Smooth muscle cell (in vitro differentiated cells): ENCODE measurements at regions not wholly inside any gene's neighbourhood (a gene's known extent, or its start where the extent isn't known, plus 50 kb on each side); places are given as distances from the start of the nearest gene placed in this dataset.

Experiments used
- DNase-seq: peaks from one replicate; lab custom pipeline; 2025; ENCODE audit not compliant: unreplicated experiment; lab: John Stamatoyannopoulos, UW
- H2AFZ ChIP-seq: fragments of 200-600 bp; sonication (generic); 2 replicates; pipeline ENCODE4 v1.6.0; 2016; ENCODE audit warnings: antibody characterized with exemption, low read depth, mild to moderate bottlenecking
- H3F3A ChIP-seq: fragments of 200-600 bp; sonication (generic); 2 replicates; pipeline ENCODE4 v1.6.0; 2017; ENCODE audit warnings: antibody characterized with exemption, low read depth
- H3K27ac ChIP-seq: fragments of 200-600 bp; sonication (generic); 2 replicates; pipeline ENCODE4 v1.5.1; 2016; ENCODE audit warnings: low read depth, mild to moderate bottlenecking
- H3K27me3 ChIP-seq: fragments of 200-600 bp; sonication (generic); 2 replicates; pipeline ENCODE4 v1.6.1; 2016; ENCODE audit warnings: low read depth, mild to moderate bottlenecking
- H3K36me3 ChIP-seq: fragments of 200-600 bp; sonication (generic); 2 replicates; pipeline ENCODE4 v1.5.1; 2016; ENCODE audit warnings: low read depth
- H3K4me1 ChIP-seq: fragments of 200-600 bp; sonication (generic); 2 replicates; pipeline ENCODE4 v1.5.1; 2016; ENCODE audit warnings: low read depth
- H3K4me2 ChIP-seq: fragments of 200-600 bp; sonication (generic); 2 replicates; pipeline ENCODE4 v1.6.0; 2016; ENCODE audit warnings: mild to moderate bottlenecking
- H3K4me3 ChIP-seq: fragments of 200-600 bp; sonication (generic); 2 replicates; pipeline ENCODE4 v1.5.1; 2016; ENCODE audit warnings: mild to moderate bottlenecking
- H3K79me2 ChIP-seq: fragments of 200-600 bp; sonication (generic); 2 replicates; pipeline ENCODE4 v1.6.0; 2016; ENCODE audit warnings: low read depth, mild to moderate bottlenecking
- H3K9ac ChIP-seq: fragments of 200-600 bp; sonication (generic); 2 replicates; pipeline ENCODE4 v1.6.0; 2016; ENCODE audit warnings: low read depth
- H3K9me3 ChIP-seq: fragments of 200-600 bp; sonication (generic); replicated peaks from 2 replicates; pipeline ENCODE4 v1.5.1; 2016; ENCODE audit warnings: low read depth
- H4K20me1 ChIP-seq: fragments of 200-600 bp; sonication (generic); 2 replicates; pipeline ENCODE4 v1.6.0; 2016; ENCODE audit warnings: low read depth
- WGBS: methylation state at CpG from one replicate; pipeline ENCODE4 v1.1.7; 2016; ENCODE audit warnings: low lambda C conversion rate; 5-methylcytosine and 5-hydroxymethylcytosine counted together
- TF ChIP-seq, protein P1 (sequence below): fragments of 200-600 bp; sonication (generic); IDR thresholded peaks from 2 replicates; pipeline ENCODE4 v1.5.1; 2017; ENCODE audit warnings: borderline replicate concordance, mild to moderate bottlenecking, antibody characterized with exemption; ENCODE audit not compliant: insufficient read depth, poor library complexity, severe bottlenecking

DNA sequence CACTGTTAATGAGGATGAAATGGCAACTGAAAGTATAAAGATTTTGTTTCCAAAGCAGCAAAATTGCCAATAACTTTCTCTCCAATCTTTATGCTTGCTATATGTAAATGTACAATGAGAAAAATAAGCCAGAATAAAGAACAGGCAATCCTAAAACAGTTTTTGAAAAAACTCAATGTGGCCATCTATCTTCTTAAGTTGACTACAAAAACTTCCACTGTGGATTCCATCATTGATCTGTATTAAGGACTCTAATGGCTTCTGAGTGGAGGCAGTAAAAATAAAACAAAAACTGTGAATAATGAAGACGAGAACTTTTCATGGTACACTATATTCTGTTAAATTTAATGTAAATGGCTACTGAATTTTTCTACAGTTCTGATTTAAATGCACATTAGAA is 382.9 kb downstream of the TMEM232 start:
- no peak for DNase-seq
- Histone ChIP-seq H3K9me3 (no peaks in the 10 kb centered on the region), H3K4me2 (no peak overlapping the region), H4K20me1 (no peaks in the 10 kb centered on the region), H3K4me1 (no peaks in the 10 kb centered on the region), H3K36me3 (no peaks in the 10 kb centered on the region), H3F3A (no peaks in the 10 kb centered on the region), H3K27ac (no peak overlapping the region), H2AFZ (no peak overlapping the region), H3K27me3 (no peaks in the 10 kb centered on the region), H3K79me2 (no peaks in the 10 kb centered on the region), H3K4me3 (no peak overlapping the region), H3K9ac (no peak overlapping the region)
- TF ChIP-seq, protein P1, sequence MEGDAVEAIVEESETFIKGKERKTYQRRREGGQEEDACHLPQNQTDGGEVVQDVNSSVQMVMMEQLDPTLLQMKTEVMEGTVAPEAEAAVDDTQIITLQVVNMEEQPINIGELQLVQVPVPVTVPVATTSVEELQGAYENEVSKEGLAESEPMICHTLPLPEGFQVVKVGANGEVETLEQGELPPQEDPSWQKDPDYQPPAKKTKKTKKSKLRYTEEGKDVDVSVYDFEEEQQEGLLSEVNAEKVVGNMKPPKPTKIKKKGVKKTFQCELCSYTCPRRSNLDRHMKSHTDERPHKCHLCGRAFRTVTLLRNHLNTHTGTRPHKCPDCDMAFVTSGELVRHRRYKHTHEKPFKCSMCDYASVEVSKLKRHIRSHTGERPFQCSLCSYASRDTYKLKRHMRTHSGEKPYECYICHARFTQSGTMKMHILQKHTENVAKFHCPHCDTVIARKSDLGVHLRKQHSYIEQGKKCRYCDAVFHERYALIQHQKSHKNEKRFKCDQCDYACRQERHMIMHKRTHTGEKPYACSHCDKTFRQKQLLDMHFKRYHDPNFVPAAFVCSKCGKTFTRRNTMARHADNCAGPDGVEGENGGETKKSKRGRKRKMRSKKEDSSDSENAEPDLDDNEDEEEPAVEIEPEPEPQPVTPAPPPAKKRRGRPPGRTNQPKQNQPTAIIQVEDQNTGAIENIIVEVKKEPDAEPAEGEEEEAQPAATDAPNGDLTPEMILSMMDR: peak; percentile 14
- WGBS: 87% methylated on average over 1 of the region's 1 CpG

GRCh38 chr5:110345623-110346022 is 380.8 kb downstream of the TMEM232 start:
- Histone ChIP-seq H3K36me3 (no peaks in the 10 kb centered on the region), H3K4me2 (no peak overlapping the region), H3K79me2 (no peaks in the 10 kb centered on the region), H3K4me3 (no peak overlapping the region), H3F3A (no peaks in the 10 kb centered on the region), H3K27me3 (no peaks in the 10 kb centered on the region), H4K20me1 (no peaks in the 10 kb centered on the region), H3K9ac (no peak overlapping the region), H2AFZ (no peak overlapping the region), H3K27ac (no peak overlapping the region), H3K4me1 (no peaks in the 10 kb centered on the region), H3K9me3 (no peaks in the 10 kb centered on the region)
- no peak for DNase-seq
- TF ChIP-seq, protein P1: no peak

- Histone ChIP-seq H3K9ac (no peak overlapping the region), H3K36me3 (no peaks in the 10 kb centered on the region), H3F3A (no peaks in the 10 kb centered on the region), H3K4me2 (no peak overlapping the region), H3K27me3 (no peaks in the 10 kb centered on the region), H3K79me2 (no peaks in the 10 kb centered on the region), H4K20me1 (no peaks in the 10 kb centered on the region), H3K4me3 (no peak overlapping the region), H2AFZ (no peak overlapping the region), H3K27ac (no peak overlapping the region), H3K9me3 (no peaks in the 10 kb centered on the region), H3K4me1 (no peaks in the 10 kb centered on the region)
- TF ChIP-seq, protein P1: no peak
- DNase-seq: no peak
Observed at GRCh38 chr5:110346893-110347358, 379.5 kb downstream of the TMEM232 start.

DNA sequence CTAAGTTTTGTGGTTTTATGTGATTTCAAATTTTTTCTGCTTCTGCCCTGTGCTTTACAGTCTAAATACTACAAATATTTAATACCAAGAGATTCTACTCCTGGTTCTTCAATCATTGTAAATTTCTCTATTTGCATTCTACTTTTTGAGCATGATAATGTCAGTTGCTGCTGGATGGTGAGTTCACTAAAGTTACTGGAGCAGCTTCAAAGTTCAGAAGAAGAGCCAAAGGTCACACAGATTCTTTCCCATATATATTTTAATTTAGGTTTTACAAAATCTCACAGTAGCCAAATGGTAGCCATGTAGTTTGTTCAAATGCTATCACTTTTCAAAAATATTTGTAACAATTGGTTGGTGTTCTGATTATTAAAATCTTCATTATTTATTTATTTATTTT is 378.7 kb downstream of the TMEM232 start:
- Histone ChIP-seq H3K27ac (no peak overlapping the region), H2AFZ (no peak overlapping the region), H3F3A (no peaks in the 10 kb centered on the region), H3K36me3 (no peaks in the 10 kb centered on the region), H3K4me3 (no peak overlapping the region), H4K20me1 (no peaks in the 10 kb centered on the region), H3K9me3 (no peaks in the 10 kb centered on the region), H3K9ac (no peak overlapping the region), H3K79me2 (no peaks in the 10 kb centered on the region), H3K4me1 (no peaks in the 10 kb centered on the region), H3K4me2 (no peak overlapping the region), H3K27me3 (no peaks in the 10 kb centered on the region)
- TF ChIP-seq, protein P1: no peak
- no peak for DNase-seq
